Frontal cortex (tissue), 3 donors: ENCODE measurements at regions not wholly inside any gene's neighbourhood (a gene's known extent, or its start where the extent isn't known, plus 50 kb on each side); places are given as distances from the start of the nearest gene placed in this dataset.

ENCODE experiments used
- DNase-seq, 2 donors: peaks; one replicate each; pipeline ENCODE4 v3.0.0; 2012; ENCODE audit warnings: low spot score in 2 of 2
- FAIRE-seq: peaks from 2 replicates; lab custom pipeline; 2012; peaks lifted over from hg19 to GRCh38; lab: Jason Lieb, UNC
- donor health status: control.
- donor health status: control.
- donor health status: control.

GRCh38 chr10:35765066-35765527, 123.0 kb upstream of the FZD8 start:
- no peak for DNase-seq
- FAIRE-seq: no peak

GRCh38 chr10:35762311-35763030, 120.4 kb upstream of the FZD8 start:
- FAIRE-seq (no peak), DNase-seq (no peak)

- DNase-seq (no peak), FAIRE-seq (no peak)
Observed at GRCh38 chr10:35758076-35758475, 116.0 kb upstream of the FZD8 start.

GRCh38 chr10:35754519-35754918, 112.4 kb upstream of the FZD8 start:
- FAIRE-seq: no peak
- DNase-seq: no peak

GRCh38 chr10:35752469-35753461, 110.7 kb upstream of the FZD8 start:
- DNase-seq (no peak), FAIRE-seq (no peak)

- FAIRE-seq: no peak
- DNase-seq: no peak
Observed at GRCh38 chr10:35751347-35751746, 109.3 kb upstream of the FZD8 start.

- DNase-seq (no peak), FAIRE-seq (no peak)
Observed at GRCh38 chr10:35749230-35749629, 107.1 kb upstream of the FZD8 start.

GRCh38 chr10:35745617-35746403, 103.7 kb upstream of the FZD8 start:
- DNase-seq (no peak), FAIRE-seq (no peak)

GRCh38 chr10:35743851-35744250, 101.8 kb upstream of the FZD8 start:
- no peak for DNase-seq
- FAIRE-seq: no peak

- FAIRE-seq: no peak
- DNase-seq: no peak
Observed at GRCh38 chr10:35743351-35743750, 101.3 kb upstream of the FZD8 start.

GRCh38 chr10:35739998-35740397, 97.9 kb upstream of the FZD8 start:
- no peak for FAIRE-seq

GRCh38 chr10:35735412-35735811, 93.3 kb upstream of the FZD8 start:
- FAIRE-seq (no peak), DNase-seq (no peak)

More at GRCh38 chr10:35739998-35740397, 97.9 kb upstream of the FZD8 start:
- DNase-seq: no peak

- FAIRE-seq: no peak
- no peak for DNase-seq
Observed at GRCh38 chr10:35731828-35732227, 89.7 kb upstream of the FZD8 start.

GRCh38 chr10:35728341-35728740, 86.2 kb upstream of the FZD8 start:
- FAIRE-seq (no peak), DNase-seq (no peak)

- FAIRE-seq: no peak
Observed at GRCh38 chr10:35726846-35727245, 84.8 kb upstream of the FZD8 start.

GRCh38 chr10:35723992-35724391, 81.9 kb upstream of the FZD8 start:
- FAIRE-seq (no peak), DNase-seq (no peak)

More at GRCh38 chr10:35726846-35727245, 84.8 kb upstream of the FZD8 start:
- no peak for DNase-seq

GRCh38 chr10:35723059-35723458, 81.0 kb upstream of the FZD8 start:
- FAIRE-seq (no peak), DNase-seq (no peak)

- DNase-seq (no peak), FAIRE-seq (no peak)
Observed at GRCh38 chr10:35722636-35723035, 80.5 kb upstream of the FZD8 start.

- no peak for DNase-seq
- no peak for FAIRE-seq
Observed at GRCh38 chr10:35722226-35722625, 80.1 kb upstream of the FZD8 start.

GRCh38 chr10:35720366-35720765, 78.3 kb upstream of the FZD8 start:
- no peak for FAIRE-seq

More at GRCh38 chr10:35720366-35720765, 78.3 kb upstream of the FZD8 start:
- DNase-seq: no peak
